ENCODE measurements at regions not wholly inside any gene's neighbourhood (a gene's known extent, or its start where the extent isn't known, plus 50 kb on each side); places are given as distances from the start of the nearest gene placed in this dataset.
"Not testable (repeated sequence)": the region's sequence is repeated elsewhere in the genome, so short reads cannot be mapped to it uniquely, and the experiment has no call there.

DNA sequence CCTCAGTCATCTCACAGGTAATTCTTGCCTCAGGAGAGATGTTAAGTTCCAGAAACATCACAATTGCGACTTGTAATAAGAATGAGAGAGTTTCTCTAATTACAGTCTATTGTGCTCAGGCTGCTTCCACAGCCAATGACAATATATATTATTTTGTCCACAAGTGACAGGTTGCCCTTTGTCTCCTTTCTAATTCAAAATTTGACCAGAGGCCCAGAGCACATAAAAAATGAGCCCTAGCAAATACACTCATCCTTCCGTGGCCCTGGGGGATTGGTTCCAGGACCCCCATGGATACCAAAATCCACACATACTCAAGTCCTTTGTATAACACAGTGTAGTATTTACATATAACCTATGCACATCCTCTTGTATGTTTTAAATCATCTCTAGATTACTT, 88.1 kb upstream of the TMEM170B start:
- Histone ChIP-seq H2AFZ (ENCODE audit: insufficient read depth, low read length, poor library complexity) (no peak overlapping the region), H3K27me3 (ENCODE audit: insufficient read depth, low read length) (no peaks in the 10 kb centered on the region), H3K9ac (ENCODE audit: low read length) (no peak overlapping the region), H4K12ac (ENCODE audit: low read depth, low read length) (no peak overlapping the region), H2BK5ac (ENCODE audit: low read depth, low read length, poor library complexity) (no peak overlapping the region), H3K9me3 (ENCODE audit: insufficient read depth, low read depth, low read length) (no peaks in the 10 kb centered on the region), H3K79me2 (ENCODE audit: control insufficient read depth, insufficient read depth, low read length, poor library complexity) (no peaks in the 10 kb centered on the region), H2AK5ac (ENCODE audit: low read length) (no peak overlapping the region), H3K14ac (ENCODE audit: low read length) (no peak overlapping the region), H3K23ac (ENCODE audit: low read length) (no peak overlapping the region), H3K4me1 (ENCODE audit: control insufficient read depth in 1 of 2, insufficient read depth in 2 of 2, low read length in 2 of 2) (no peaks in the 10 kb centered on the region), H3K18ac (ENCODE audit: low read length) (no peak overlapping the region), H3K36me3 (ENCODE audit: control insufficient read depth in 1 of 2, insufficient read depth in 2 of 2, low read length in 2 of 2) (no peaks in the 10 kb centered on the region), H3K79me1 (ENCODE audit: low read length) (no peaks in the 10 kb centered on the region), H3K4me3 (ENCODE audit: low read depth, low read length) (no peak overlapping the region), H4K8ac (ENCODE audit: low read depth, low read length) (no peak overlapping the region), H3K4me2 (ENCODE audit: low read length) (no peak overlapping the region), H2BK120ac (ENCODE audit: insufficient read depth, low read length, poor library complexity) (no peak overlapping the region), H3K27ac (ENCODE audit: low read depth, low read length) (no peak overlapping the region), H3K4ac (ENCODE audit: low read depth, low read length) (no peak overlapping the region), H4K91ac (ENCODE audit: low read depth, low read length) (no peak overlapping the region), H2BK12ac (ENCODE audit: low read length) (no peak overlapping the region)
- WGBS (ENCODE audit: extremely low coverage, insufficient coverage, insufficient read length), result no CpG with 5 or more reads among the region's 2 CpGs
- no peak for DNase-seq

GRCh38 chr6:11448038-11448437, 89.5 kb upstream of the TMEM170B start:
- Histone ChIP-seq H3K79me2 (ENCODE audit: control insufficient read depth, insufficient read depth, low read length, poor library complexity) (no peaks in the 10 kb centered on the region), H2BK120ac (ENCODE audit: insufficient read depth, low read length, poor library complexity) (no peak overlapping the region), H2BK12ac (ENCODE audit: low read length) (no peak overlapping the region), H3K4me2 (ENCODE audit: low read length) (no peak overlapping the region), H3K14ac (ENCODE audit: low read length) (no peak overlapping the region), H3K4me1 (ENCODE audit: control insufficient read depth in 1 of 2, insufficient read depth in 2 of 2, low read length in 2 of 2) (no peaks in the 10 kb centered on the region), H3K79me1 (ENCODE audit: low read length) (no peaks in the 10 kb centered on the region), H4K91ac (ENCODE audit: low read depth, low read length) (no peak overlapping the region), H3K27me3 (ENCODE audit: insufficient read depth, low read length) (no peaks in the 10 kb centered on the region), H3K36me3 (ENCODE audit: control insufficient read depth in 1 of 2, insufficient read depth in 2 of 2, low read length in 2 of 2) (no peaks in the 10 kb centered on the region), H2AK5ac (ENCODE audit: low read length) (no peak overlapping the region), H3K9me3 (ENCODE audit: insufficient read depth, low read depth, low read length) (no peaks in the 10 kb centered on the region), H3K18ac (ENCODE audit: low read length) (no peak overlapping the region), H3K27ac (ENCODE audit: low read depth, low read length) (no peak overlapping the region), H4K12ac (ENCODE audit: low read depth, low read length) (no peak overlapping the region), H3K9ac (ENCODE audit: low read length) (no peak overlapping the region), H3K4ac (ENCODE audit: low read depth, low read length) (no peak overlapping the region), H3K4me3 (ENCODE audit: low read depth, low read length) (no peak overlapping the region), H4K8ac (ENCODE audit: low read depth, low read length) (no peak overlapping the region), H3K23ac (ENCODE audit: low read length) (no peak overlapping the region), H2AFZ (ENCODE audit: insufficient read depth, low read length, poor library complexity) (no peak overlapping the region), H2BK5ac (ENCODE audit: low read depth, low read length, poor library complexity) (no peak overlapping the region)
- DNase-seq, result no peak

DNA sequence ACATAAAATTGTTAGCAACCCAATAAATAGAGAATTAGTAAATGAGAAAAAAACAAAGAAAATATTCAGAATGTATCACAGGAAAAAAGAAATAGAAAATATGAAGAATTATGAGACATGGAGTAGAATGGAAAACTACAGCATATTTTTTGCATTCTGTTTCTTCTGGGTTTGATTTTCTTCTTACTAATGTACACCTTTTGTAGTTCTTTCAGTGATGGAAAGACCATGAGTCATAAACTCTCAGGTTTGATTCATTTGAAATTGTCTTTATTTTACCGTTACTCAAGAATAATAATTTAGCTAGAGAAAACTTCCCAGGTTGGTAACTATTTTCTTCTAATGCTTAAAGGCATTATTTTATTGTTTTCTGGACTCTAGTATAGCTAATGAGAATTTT, 90.3 kb upstream of the TMEM170B start:
- Histone ChIP-seq H3K23ac (ENCODE audit: low read length) (no peak overlapping the region), H3K36me3 (ENCODE audit: control insufficient read depth in 1 of 2, insufficient read depth in 2 of 2, low read length in 2 of 2) (no peaks in the 10 kb centered on the region), H3K79me1 (ENCODE audit: low read length) (no peaks in the 10 kb centered on the region), H3K4me3 (ENCODE audit: low read depth, low read length) (no peak overlapping the region), H4K8ac (ENCODE audit: low read depth, low read length) (no peak overlapping the region), H3K4me2 (ENCODE audit: low read length) (no peak overlapping the region), H3K4me1 (ENCODE audit: control insufficient read depth in 1 of 2, insufficient read depth in 2 of 2, low read length in 2 of 2) (no peaks in the 10 kb centered on the region), H2BK12ac (ENCODE audit: low read length) (no peak overlapping the region), H2AFZ (ENCODE audit: insufficient read depth, low read length, poor library complexity) (no peak overlapping the region), H4K91ac (ENCODE audit: low read depth, low read length) (no peak overlapping the region), H3K79me2 (ENCODE audit: control insufficient read depth, insufficient read depth, low read length, poor library complexity) (no peaks in the 10 kb centered on the region), H2BK5ac (ENCODE audit: low read depth, low read length, poor library complexity) (no peak overlapping the region), H3K18ac (ENCODE audit: low read length) (no peak overlapping the region), H3K27ac (ENCODE audit: low read depth, low read length) (no peak overlapping the region), H3K27me3 (ENCODE audit: insufficient read depth, low read length) (no peaks in the 10 kb centered on the region), H2AK5ac (ENCODE audit: low read length) (no peak overlapping the region), H3K14ac (ENCODE audit: low read length) (no peak overlapping the region), H3K9me3 (ENCODE audit: insufficient read depth, low read depth, low read length) (no peaks in the 10 kb centered on the region), H3K4ac (ENCODE audit: low read depth, low read length) (no peak overlapping the region), H2BK120ac (ENCODE audit: insufficient read depth, low read length, poor library complexity) (no peak overlapping the region), H4K12ac (ENCODE audit: low read depth, low read length) (no peak overlapping the region), H3K9ac (ENCODE audit: low read length) (no peak overlapping the region)
- WGBS (ENCODE audit: extremely low coverage, insufficient coverage, insufficient read length), result no CpG with 5 or more reads among the region's 1 CpG
- DNase-seq, result no peak

DNA sequence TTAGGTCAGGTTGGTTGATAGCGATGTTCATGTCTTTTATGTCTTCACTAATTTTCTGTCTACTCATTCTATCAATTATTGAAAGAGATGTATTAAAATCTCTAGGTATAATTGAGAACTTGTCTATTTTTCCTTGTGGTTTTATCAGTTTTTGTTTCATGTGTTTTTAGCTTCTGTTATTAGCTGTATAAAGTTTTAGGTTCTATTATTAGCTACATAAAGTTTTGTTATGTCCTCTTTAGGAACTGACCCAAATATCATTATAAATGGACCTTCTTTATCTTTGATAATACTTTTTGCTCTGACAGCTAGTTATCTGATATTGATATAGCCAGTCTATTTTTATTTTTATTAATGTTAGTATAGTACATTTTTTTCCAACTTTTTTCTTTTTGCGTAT, 92.4 kb upstream of the TMEM170B start:
- H3K79me2 ChIP-seq (ENCODE audit: control insufficient read depth, insufficient read depth, low read length, poor library complexity), result no peaks in the 10 kb centered on the region
- H2AFZ ChIP-seq (ENCODE audit: insufficient read depth, low read length, poor library complexity), result no peak overlapping the region
- no peak for DNase-seq
- no peaks in the 10 kb centered on the region for H3K9me3 ChIP-seq (ENCODE audit: insufficient read depth, low read depth, low read length)
- H3K4ac ChIP-seq (ENCODE audit: low read depth, low read length), result no peak overlapping the region
- no peak overlapping the region for H3K4me2 ChIP-seq (ENCODE audit: low read length)
- no peak overlapping the region for H3K9ac ChIP-seq (ENCODE audit: low read length)
- no peaks in the 10 kb centered on the region for H3K79me1 ChIP-seq (ENCODE audit: low read length)
- no peak overlapping the region for H4K91ac ChIP-seq (ENCODE audit: low read depth, low read length)
- no peak overlapping the region for H3K23ac ChIP-seq (ENCODE audit: low read length)
- H2BK5ac ChIP-seq (ENCODE audit: low read depth, low read length, poor library complexity), result no peak overlapping the region
- H3K4me1 ChIP-seq (ENCODE audit: control insufficient read depth in 1 of 2, insufficient read depth in 2 of 2, low read length in 2 of 2), result no peaks in the 10 kb centered on the region
- no peak overlapping the region for H2AK5ac ChIP-seq (ENCODE audit: low read length)
- H4K12ac ChIP-seq (ENCODE audit: low read depth, low read length), result no peak overlapping the region
- H2BK120ac ChIP-seq (ENCODE audit: insufficient read depth, low read length, poor library complexity), result no peak overlapping the region
- H3K14ac ChIP-seq (ENCODE audit: low read length), result no peak overlapping the region
- no peaks in the 10 kb centered on the region for H3K27me3 ChIP-seq (ENCODE audit: insufficient read depth, low read length)
- H4K8ac ChIP-seq (ENCODE audit: low read depth, low read length), result no peak overlapping the region
- no peak overlapping the region for H3K4me3 ChIP-seq (ENCODE audit: low read depth, low read length)
- H3K36me3 ChIP-seq (ENCODE audit: control insufficient read depth in 1 of 2, insufficient read depth in 2 of 2, low read length in 2 of 2), result no peaks in the 10 kb centered on the region
- no CpG with 5 or more reads among the region's 2 CpGs for WGBS (ENCODE audit: extremely low coverage, insufficient coverage, insufficient read length)
- no peak overlapping the region for H2BK12ac ChIP-seq (ENCODE audit: low read length)
- no peak overlapping the region for H3K27ac ChIP-seq (ENCODE audit: low read depth, low read length)
- H3K18ac ChIP-seq (ENCODE audit: low read length), result no peak overlapping the region

DNA sequence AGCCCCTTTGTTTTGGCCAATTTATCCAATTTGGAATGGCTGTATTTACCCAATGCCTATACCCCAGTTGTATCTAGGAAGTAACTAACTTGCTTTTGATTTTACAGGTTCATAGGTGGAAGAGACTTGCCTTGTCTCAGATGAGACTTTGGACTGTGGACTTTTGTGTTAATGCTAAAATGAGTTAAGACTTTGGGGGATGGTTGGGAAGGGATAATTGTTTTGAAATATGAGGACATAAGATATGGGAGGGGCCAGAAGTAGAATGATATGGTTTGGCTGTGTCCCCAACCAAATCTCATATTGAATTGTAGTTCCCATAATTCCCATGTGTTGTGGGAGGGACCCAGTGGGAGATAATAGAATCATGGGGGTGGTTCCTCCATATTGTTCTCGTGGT, 94.4 kb upstream of the TMEM170B start:
- H3K27me3 ChIP-seq (ENCODE audit: insufficient read depth, low read length); H3K18ac ChIP-seq (ENCODE audit: low read length); H3K27ac ChIP-seq (ENCODE audit: low read depth, low read length); H2BK120ac ChIP-seq (ENCODE audit: insufficient read depth, low read length, poor library complexity); H3K79me2 ChIP-seq (ENCODE audit: control insufficient read depth, insufficient read depth, low read length, poor library complexity); H2AFZ ChIP-seq (ENCODE audit: insufficient read depth, low read length, poor library complexity); DNase-seq; H2BK5ac ChIP-seq (ENCODE audit: low read depth, low read length, poor library complexity); H3K9ac ChIP-seq (ENCODE audit: low read length); H4K12ac ChIP-seq (ENCODE audit: low read depth, low read length); H3K4ac ChIP-seq (ENCODE audit: low read depth, low read length); H4K8ac ChIP-seq (ENCODE audit: low read depth, low read length); H3K79me1 ChIP-seq (ENCODE audit: low read length); H2AK5ac ChIP-seq (ENCODE audit: low read length); H3K4me1 ChIP-seq (ENCODE audit: control insufficient read depth in 1 of 2, insufficient read depth in 2 of 2, low read length in 2 of 2); H3K9me3 ChIP-seq (ENCODE audit: insufficient read depth, low read depth, low read length); H3K14ac ChIP-seq (ENCODE audit: low read length); H2BK12ac ChIP-seq (ENCODE audit: low read length); H3K36me3 ChIP-seq (ENCODE audit: control insufficient read depth in 1 of 2, insufficient read depth in 2 of 2, low read length in 2 of 2); H3K23ac ChIP-seq (ENCODE audit: low read length); H3K4me2 ChIP-seq (ENCODE audit: low read length); H4K91ac ChIP-seq (ENCODE audit: low read depth, low read length); H3K4me3 ChIP-seq (ENCODE audit: low read depth, low read length): not testable (repeated sequence)
- no CpG with 5 or more reads among the region's 1 CpG for WGBS (ENCODE audit: extremely low coverage, insufficient coverage, insufficient read length)
